Upper lobe of left lung (tissue), 6 donors: ENCODE measurements at regions not wholly inside any gene's neighbourhood (a gene's known extent, or its start where the extent isn't known, plus 50 kb on each side); places are given as distances from the start of the nearest gene placed in this dataset.
A peak's percentile ranks its signal among the peaks of the same experiment; 100 is the strongest.

ENCODE experiments used
- ATAC-seq, 2 donors: fragments of 200-7000 bp; cut with Tn5 transposase; one replicate each; pipeline ENCODE4 v1.9.1; 2022; ENCODE audit warnings: mild to moderate bottlenecking in 2 of 2, moderate library complexity in 2 of 2; ENCODE audit not compliant: low FRiP score in 2 of 2
- DNase-seq, 2 donors: peaks; one replicate each; pipeline ENCODE4 v3.0.0-alpha.2; 2019 to 2020
- H3K27ac ChIP-seq, 4 donors: fragments of 200-600 bp; sonication (generic); one replicate each; pipeline ENCODE4 v1.5.1; 2016 to 2019
- H3K27me3 ChIP-seq, 4 donors: fragments of 200-600 bp; sonication (generic); one replicate each; pipeline ENCODE4 v1.5.1; 2017 to 2019
- H3K36me3 ChIP-seq, 4 donors: fragments of 200-600 bp; sonication (generic); one replicate each; pipeline ENCODE4 v1.5.1; 2016 to 2019
- H3K4me1 ChIP-seq, 4 donors: fragments of 200-600 bp; sonication (generic); one replicate each; pipeline ENCODE4 v1.5.1; 2018 to 2019
- H3K4me3 ChIP-seq, 4 donors: fragments of 200-600 bp; sonication (generic); one replicate each; pipeline ENCODE4 v1.5.1; 2017 to 2019; ENCODE audit warnings: mild to moderate bottlenecking in 2 of 4, moderate library complexity in 1 of 4
- H3K9me3 ChIP-seq, 4 donors: fragments of 200-600 bp; sonication (generic); one replicate each; pipeline ENCODE4 v1.5.1; 2018 to 2019
- CTCF ChIP-seq, 6 experiments: fragments of 450-650 bp in 4 of 6; fragments of 200-600 bp in 2 of 6; sonication (generic) in 2 of 6; IDR thresholded peaks; one replicate each; pipeline ENCODE4 v1.5.1; 2016 to 2019; ENCODE audit warnings: antibody characterized with exemption in 6 of 6
- EP300 ChIP-seq, 4 donors: sonication (generic); formaldehyde crosslinking; IDR thresholded peaks; one replicate each; pipeline ENCODE4 v1.5.1; 2017; ENCODE audit warnings: antibody characterized with exemption in 4 of 4, control low read depth in 2 of 4
- POLR2A ChIP-seq, 4 donors: fragments of 450-650 bp; IDR thresholded peaks; one replicate each; pipeline ENCODE4 v1.5.1; 2016 to 2017; ENCODE audit warnings: antibody characterized with exemption in 4 of 4, mild to moderate bottlenecking in 2 of 4
- POLR2AphosphoS5 ChIP-seq, 2 donors: sonication (generic); formaldehyde crosslinking; IDR thresholded peaks; one replicate each; pipeline ENCODE4 v1.5.1; 2017; ENCODE audit warnings: antibody characterized with exemption in 2 of 2
- WGBS, 2 donors: methylation state at CpG; one replicate each; pipeline ENCODE4 v1.1.5; 2017 to 2018; 5-methylcytosine and 5-hydroxymethylcytosine counted together
- donor health status: DM: no; HTN: no; CAD: no; lungs with moderate emphysema.
- donor health status: DM: no; HTN: yes; CAD: no; lungs with severe emphysema.

- H3K27ac ChIP-seq, result no peak overlapping the region
- no peaks in the 10 kb centered on the region for H3K9me3 ChIP-seq
- TF ChIP-seq CTCF (IDR thresholded peaks at IDR 0.05) (no peak), POLR2A (IDR thresholded peaks at IDR 0.05) (no peak), POLR2AphosphoS5 (IDR thresholded peaks at IDR 0.05) (no peak), EP300 (IDR thresholded peaks at IDR 0.05) (no peak)
- no peaks in the 10 kb centered on the region for H3K27me3 ChIP-seq
- DNase-seq (no peak), ATAC-seq (no peak)
- H3K4me1 ChIP-seq, result peaks cover 10 to 21% (median 18%) of the 10 kb centered on the region in 4 donors
- no peaks in the 10 kb centered on the region for H3K36me3 ChIP-seq
- 52 to 53% methylated on average over 5 of the region's 5 CpGs for WGBS, 2 donors
- H3K4me3 ChIP-seq, result no peak overlapping the region
Observed at GRCh38 chr20:50363027-50363426, 147.2 kb upstream of the PTPN1 start.

GRCh38 chr20:50363479-50363878 is 146.7 kb upstream of the PTPN1 start:
- peaks cover 10 to 21% (median 18%) of the 10 kb centered on the region in 4 donors for H3K4me1 ChIP-seq
- H3K36me3 ChIP-seq, result no peaks in the 10 kb centered on the region
- no peaks in the 10 kb centered on the region for H3K9me3 ChIP-seq
- H3K27ac ChIP-seq, result no peak overlapping the region
- no peak overlapping the region for H3K4me3 ChIP-seq
- 87 to 88% methylated on average over 5 of the region's 5 CpGs for WGBS, 2 donors
- H3K27me3 ChIP-seq, result no peaks in the 10 kb centered on the region
- ATAC-seq (no peak), DNase-seq (no peak)
- TF ChIP-seq POLR2A (IDR thresholded peaks at IDR 0.05) (no peak), CTCF (IDR thresholded peaks at IDR 0.05) (no peak), POLR2AphosphoS5 (IDR thresholded peaks at IDR 0.05) (no peak), EP300 (IDR thresholded peaks at IDR 0.05) (no peak)

- 43 to 49% methylated on average over 6 of the region's 6 CpGs for WGBS, 2 donors
- DNase-seq (no peak), ATAC-seq (no peak)
- H3K4me1 ChIP-seq, result peaks cover 10 to 27% (median 23%) of the 10 kb centered on the region in 4 donors
- H3K27ac ChIP-seq, result no peak overlapping the region
- TF ChIP-seq POLR2AphosphoS5 (IDR thresholded peaks at IDR 0.05), result no peak
- no peak for TF ChIP-seq POLR2A (IDR thresholded peaks at IDR 0.05)
- no peak for TF ChIP-seq EP300 (IDR thresholded peaks at IDR 0.05)
- TF ChIP-seq CTCF (IDR thresholded peaks at IDR 0.05), result no peak
- no peaks in the 10 kb centered on the region for H3K36me3 ChIP-seq
- no peaks in the 10 kb centered on the region for H3K9me3 ChIP-seq
- no peaks in the 10 kb centered on the region for H3K27me3 ChIP-seq
- H3K4me3 ChIP-seq, result no peak overlapping the region
Observed at GRCh38 chr20:50364542-50364941, 145.6 kb upstream of the PTPN1 start.

GRCh38 chr20:50366270-50367103 is 143.7 kb upstream of the PTPN1 start:
- H3K27me3 ChIP-seq, result no peaks in the 10 kb centered on the region
- H3K4me3 ChIP-seq, result no peak overlapping the region
- DNase-seq, result peak in 1 of 2 donors; percentile 81
- ATAC-seq, result no peak
- H3K9me3 ChIP-seq, result no peaks in the 10 kb centered on the region
- peak overlapping the region in 2 of 4 donors; percentile 32 to 55 for H3K27ac ChIP-seq
- peak; percentile 53 to 87 for TF ChIP-seq POLR2AphosphoS5 (IDR thresholded peaks at IDR 0.05)
- TF ChIP-seq EP300 (IDR thresholded peaks at IDR 0.05), result peak in 1 of 4 donors; percentile 31
- TF ChIP-seq CTCF (IDR thresholded peaks at IDR 0.05), result no peak
- no peak for TF ChIP-seq POLR2A (IDR thresholded peaks at IDR 0.05)
- 26 to 29% methylated on average over 7 of the region's 7 CpGs for WGBS, 2 donors
- H3K36me3 ChIP-seq, result no peaks in the 10 kb centered on the region
- peaks cover 5 to 17% (median 13%) of the 10 kb centered on the region in 4 donors for H3K4me1 ChIP-seq
